ENCODE measurements at regions not wholly inside any gene's neighbourhood (a gene's known extent, or its start where the extent isn't known, plus 50 kb on each side); places are given as distances from the start of the nearest gene placed in this dataset.
"Not testable (repeated sequence)": the region's sequence is repeated elsewhere in the genome, so short reads cannot be mapped to it uniquely, and the experiment has no call there.

DNA sequence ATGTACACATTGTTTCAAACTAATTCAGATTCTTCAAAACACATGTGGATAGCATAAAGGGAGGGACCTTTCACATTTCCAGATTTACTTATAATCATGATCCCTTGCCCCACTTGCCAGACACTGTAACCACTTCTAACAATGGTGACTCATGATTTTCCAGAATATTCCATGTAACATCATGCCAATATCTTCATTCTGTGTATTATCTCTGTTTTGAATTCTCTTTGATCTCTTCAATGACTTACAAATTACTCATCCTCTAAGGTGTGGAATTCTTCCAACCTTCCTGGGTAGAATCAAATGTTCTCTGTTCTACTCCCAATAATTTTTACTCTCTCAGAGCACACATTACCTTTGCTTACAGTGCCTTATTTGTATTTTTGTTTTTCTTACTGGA lies 517.1 kb downstream of the PCDH7 start:
- no peaks in the 10 kb centered on the region for H3K4me1 ChIP-seq
- H3K4me3 ChIP-seq: no peak overlapping the region
- DNase-seq: no peak
- TF ChIP-seq, protein P1, sequence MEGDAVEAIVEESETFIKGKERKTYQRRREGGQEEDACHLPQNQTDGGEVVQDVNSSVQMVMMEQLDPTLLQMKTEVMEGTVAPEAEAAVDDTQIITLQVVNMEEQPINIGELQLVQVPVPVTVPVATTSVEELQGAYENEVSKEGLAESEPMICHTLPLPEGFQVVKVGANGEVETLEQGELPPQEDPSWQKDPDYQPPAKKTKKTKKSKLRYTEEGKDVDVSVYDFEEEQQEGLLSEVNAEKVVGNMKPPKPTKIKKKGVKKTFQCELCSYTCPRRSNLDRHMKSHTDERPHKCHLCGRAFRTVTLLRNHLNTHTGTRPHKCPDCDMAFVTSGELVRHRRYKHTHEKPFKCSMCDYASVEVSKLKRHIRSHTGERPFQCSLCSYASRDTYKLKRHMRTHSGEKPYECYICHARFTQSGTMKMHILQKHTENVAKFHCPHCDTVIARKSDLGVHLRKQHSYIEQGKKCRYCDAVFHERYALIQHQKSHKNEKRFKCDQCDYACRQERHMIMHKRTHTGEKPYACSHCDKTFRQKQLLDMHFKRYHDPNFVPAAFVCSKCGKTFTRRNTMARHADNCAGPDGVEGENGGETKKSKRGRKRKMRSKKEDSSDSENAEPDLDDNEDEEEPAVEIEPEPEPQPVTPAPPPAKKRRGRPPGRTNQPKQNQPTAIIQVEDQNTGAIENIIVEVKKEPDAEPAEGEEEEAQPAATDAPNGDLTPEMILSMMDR (IDR thresholded peaks at IDR 0.05): no peak
- no peaks in the 10 kb centered on the region for H3K27me3 ChIP-seq
- no peaks in the 10 kb centered on the region for H3K9me3 ChIP-seq
- intact Hi-C loops (cut with DNase I): no loop called here
- ATAC-seq: no peak
- H3K36me3 ChIP-seq: no peaks in the 10 kb centered on the region
- no peak overlapping the region for H3K27ac ChIP-seq

GRCh38 chr4:31239886-31240285 lies 519.7 kb downstream of the PCDH7 start:
- intact Hi-C loops (cut with DNase I): no loop called here
- H3K9me3 ChIP-seq: no peaks in the 10 kb centered on the region
- DNase-seq (no peak), ATAC-seq (no peak)
- H3K27me3 ChIP-seq: no peaks in the 10 kb centered on the region
- no peaks in the 10 kb centered on the region for H3K4me1 ChIP-seq
- TF ChIP-seq, protein P1 (IDR thresholded peaks at IDR 0.05): no peak
- no peaks in the 10 kb centered on the region for H3K36me3 ChIP-seq
- no peak overlapping the region for H3K27ac ChIP-seq
- no peak overlapping the region for H3K4me3 ChIP-seq

- H3K4me3 ChIP-seq: no peak overlapping the region
- ATAC-seq (no peak), DNase-seq (no peak)
- H3K9me3 ChIP-seq: no peaks in the 10 kb centered on the region
- TF ChIP-seq, protein P1 (IDR thresholded peaks at IDR 0.05): no peak
- no peaks in the 10 kb centered on the region for H3K27me3 ChIP-seq
- intact Hi-C loops (cut with DNase I): no loop called here
- H3K36me3 ChIP-seq: no peaks in the 10 kb centered on the region
- H3K4me1 ChIP-seq: no peaks in the 10 kb centered on the region
- H3K27ac ChIP-seq: no peak overlapping the region
These were observed 521.4 kb downstream of the PCDH7 start for GRCh38 chr4:31241504-31242106.

- Histone ChIP-seq H3K4me3 (no peak overlapping the region), H3K36me3 (no peaks in the 10 kb centered on the region), H3K27me3 (no peaks in the 10 kb centered on the region), H3K9me3 (no peaks in the 10 kb centered on the region), H3K27ac (no peak overlapping the region), H3K4me1 (no peaks in the 10 kb centered on the region)
- intact Hi-C loops (cut with DNase I): no loop called here
- ATAC-seq (no peak), DNase-seq (no peak)
- TF ChIP-seq, protein P1 (IDR thresholded peaks at IDR 0.05): no peak
These were observed 526.7 kb downstream of the PCDH7 start for GRCh38 chr4:31246856-31247255.

- ATAC-seq (no peak), DNase-seq (no peak)
- no peaks in the 10 kb centered on the region for H3K27me3 ChIP-seq
- TF ChIP-seq, protein P1 (IDR thresholded peaks at IDR 0.05): no peak
- H3K27ac ChIP-seq: no peak overlapping the region
- H3K4me3 ChIP-seq: no peak overlapping the region
- H3K9me3 ChIP-seq: no peaks in the 10 kb centered on the region
- intact Hi-C loops (cut with DNase I): no loop called here
- no peaks in the 10 kb centered on the region for H3K36me3 ChIP-seq
- no peaks in the 10 kb centered on the region for H3K4me1 ChIP-seq
These were observed 539.0 kb downstream of the PCDH7 start for GRCh38 chr4:31259119-31259518.

DNA sequence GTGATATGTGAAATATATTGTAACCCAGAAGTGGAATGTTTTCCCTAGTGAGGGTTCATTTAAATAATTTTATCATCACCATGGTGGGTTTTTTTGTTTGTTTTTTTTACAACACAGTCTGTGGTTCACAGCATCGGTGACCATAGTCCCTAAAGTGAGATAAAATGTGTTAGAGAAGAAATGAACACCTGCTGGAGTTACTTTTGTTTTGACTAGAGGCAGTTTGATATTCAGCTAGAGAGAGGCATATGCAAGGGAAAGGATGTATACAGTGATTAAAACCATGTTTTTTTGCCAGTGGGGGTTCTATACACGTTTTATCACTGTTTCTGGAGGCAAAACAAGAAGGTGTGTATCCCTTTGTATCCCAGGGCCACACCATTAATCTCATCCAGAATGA lies 541.5 kb downstream of the PCDH7 start:
- no peaks in the 10 kb centered on the region for H3K36me3 ChIP-seq
- TF ChIP-seq, protein P1 (IDR thresholded peaks at IDR 0.05): no peak
- no peak overlapping the region for H3K4me3 ChIP-seq
- intact Hi-C loops (cut with DNase I): no loop called here
- H3K27ac ChIP-seq: no peak overlapping the region
- no peak for ATAC-seq
- DNase-seq: no peak
- no peaks in the 10 kb centered on the region for H3K27me3 ChIP-seq
- H3K4me1 ChIP-seq: no peaks in the 10 kb centered on the region
- no peaks in the 10 kb centered on the region for H3K9me3 ChIP-seq

DNA sequence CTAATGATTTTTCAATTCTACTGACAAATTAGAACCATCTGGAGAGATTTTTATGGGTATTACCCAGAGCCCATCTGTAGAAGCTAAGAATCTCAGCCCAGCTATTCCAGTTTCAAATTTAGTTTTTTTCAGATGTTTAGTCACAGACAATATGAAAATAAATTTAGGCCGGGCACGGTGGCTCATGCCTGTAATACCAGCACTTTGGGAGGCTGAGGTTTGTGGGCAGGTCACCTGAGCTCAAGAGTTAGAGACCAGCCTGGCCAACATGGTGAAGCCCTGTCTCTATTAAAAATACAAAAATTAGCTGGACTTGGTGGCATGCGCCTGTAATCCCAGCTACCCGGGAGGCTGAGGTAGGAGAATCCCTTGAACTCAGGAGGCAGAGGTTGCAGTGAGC lies 545.9 kb downstream of the PCDH7 start:
- H3K27ac ChIP-seq; H3K36me3 ChIP-seq; H3K9me3 ChIP-seq; H3K4me1 ChIP-seq; H3K27me3 ChIP-seq; intact Hi-C loops (cut with DNase I); ATAC-seq; DNase-seq; H3K4me3 ChIP-seq: not testable (repeated sequence)
